A549 (cell line): ENCODE measurements at regions not wholly inside any gene's neighbourhood (a gene's known extent, or its start where the extent isn't known, plus 50 kb on each side); places are given as distances from the start of the nearest gene placed in this dataset.

Experiments used
- ATAC-seq, 2 experiments: fragments of 200-7000 bp in 1 of 2; fragments of >200 bp in 1 of 2; cut with Nextera tagmentation in 1 of 2; cut with Tn5 transposase in 1 of 2; 3 replicates each; pipeline versions ENCODE4 v1.8.0 to v1.9.1; 2018 to 2020; ENCODE audit warnings: mild to moderate bottlenecking in 1 of 2, moderate library complexity in 1 of 2
- CTCF ChIA-PET: fragments of 300-600 bp; sonication (Branson Sonifier 250); formaldehyde crosslinking; extraction: SDS; loops from one replicate; lab custom pipeline; 2021; ENCODE audit warnings: antibody characterized with exemption, inconsistent platforms; lab: Yijun Ruan, JAX
- POLR2A ChIA-PET: fragments of 350-600 bp; formaldehyde crosslinking; extraction: SDS; loops from one replicate; lab custom pipeline; 2021; ENCODE audit warnings: antibody characterized with exemption, inconsistent platforms; lab: Yijun Ruan, JAX
- DNase-seq, 2 experiments: peaks; one replicate each; pipeline versions ENCODE4 v3.0.0 to v3.0.0-alpha.2; 2011 to 2016; ENCODE audit warnings: low read depth in 1 of 2, low spot score in 1 of 2
- FAIRE-seq: peaks from 2 replicates; lab custom pipeline; 2011; peaks lifted over from hg19 to GRCh38; lab: Jason Lieb, UNC
- H3K27ac ChIP-seq, 2 experiments: fragments of >200 bp; sonication (Bioruptor Twin); formaldehyde crosslinking; 3 replicates each; pipeline ENCODE4 v1.5.1; 2016 to 2017
- H3K4me1 ChIP-seq: fragments of >200 bp; sonication (Bioruptor Twin); formaldehyde crosslinking; 3 replicates; pipeline ENCODE4 v1.6.1; 2016
- H3K4me2 ChIP-seq: fragments of >200 bp; sonication (Bioruptor Twin); formaldehyde crosslinking; 3 replicates; pipeline ENCODE4 v1.6.1; 2016
- H3K4me3 ChIP-seq: fragments of >200 bp; sonication (Bioruptor Twin); formaldehyde crosslinking; 3 replicates; pipeline ENCODE4 v1.5.1; 2016
- H3K9me3 ChIP-seq: fragments of >200 bp; sonication (Bioruptor Twin); formaldehyde crosslinking; 3 replicates; pipeline ENCODE4 v1.6.1; 2016
- BHLHE40 ChIP-seq: IDR thresholded peaks from 2 replicates; pipeline ENCODE4 v1.6.1; 2012; ENCODE audit warnings: low read depth, low read length, inconsistent platforms
- CBX2 ChIP-seq: fragments of 200-600 bp; sonication (generic); IDR thresholded peaks from 2 replicates; pipeline ENCODE4 v1.6.1; 2016; ENCODE audit warnings: low read depth, mild to moderate bottlenecking, borderline replicate concordance
- CBX8 ChIP-seq: fragments of 200-600 bp; sonication (generic); IDR thresholded peaks from 2 replicates; pipeline ENCODE4 v1.6.1; 2016
- CEBPB ChIP-seq, 2 experiments: fragments of >200 bp in 1 of 2; sonication (Bioruptor Twin) in 1 of 2; formaldehyde crosslinking in 1 of 2; IDR thresholded peaks; 2 replicates each; pipeline ENCODE4 v1.6.1; 2012 to 2016
- E2F6 ChIP-seq: IDR thresholded peaks from 2 replicates; pipeline ENCODE4 v1.6.1; 2012; ENCODE audit warnings: low read depth, borderline replicate concordance
- EHF ChIP-seq: fragments of 250-450 bp; sonication (Bioruptor Pico); IDR thresholded peaks from 2 replicates; pipeline ENCODE4 v1.5.0; 2020; ENCODE audit warnings: mild to moderate bottlenecking
- EHMT2 ChIP-seq: fragments of 200-600 bp; sonication (generic); IDR thresholded peaks from 2 replicates; pipeline ENCODE4 v1.6.1; 2016; ENCODE audit warnings: antibody characterized with exemption, low read depth, mild to moderate bottlenecking, moderate library complexity
- EP300 ChIP-seq, 2 experiments: fragments of >200 bp; sonication (Bioruptor Twin); formaldehyde crosslinking; IDR thresholded peaks; 2 replicates in 1 of 2; 3 replicates in 1 of 2; pipeline ENCODE4 v1.6.1; 2016 to 2017
- ESRRA ChIP-seq: fragments of 150-350 bp; IDR thresholded peaks from 2 replicates; pipeline ENCODE4 v1.6.1; 2014; ENCODE audit warnings: mild to moderate bottlenecking, low read length, borderline replicate concordance
- FOSB ChIP-seq: fragments of 250-450 bp; sonication (Bioruptor Pico); IDR thresholded peaks from 2 replicates; pipeline ENCODE4 v1.5.0; 2020; ENCODE audit warnings: mild to moderate bottlenecking, moderate library complexity
- FOSL2 ChIP-seq, 2 experiments: fragments of 450-650 bp in 1 of 2; fragments of >200 bp in 1 of 2; sonication (Bioruptor Twin) in 1 of 2; formaldehyde crosslinking; IDR thresholded peaks; 2 replicates each; pipeline versions ENCODE4 v1.5.0 to v1.6.1; 2016 to 2020; ENCODE audit warnings: mild to moderate bottlenecking in 1 of 2, moderate library complexity in 1 of 2
- FOXS1 ChIP-seq: fragments of 250-450 bp; sonication (Bioruptor Pico); IDR thresholded peaks from 2 replicates; pipeline ENCODE4 v1.5.0; 2020; ENCODE audit warnings: mild to moderate bottlenecking, moderate library complexity
- GATA3 ChIP-seq: IDR thresholded peaks from 2 replicates; pipeline ENCODE4 v1.6.1; 2012; ENCODE audit warnings: borderline replicate concordance
- HEYL ChIP-seq: fragments of 250-450 bp; sonication (Bioruptor Pico); IDR thresholded peaks from 2 replicates; pipeline ENCODE4 v1.8.0; 2021; ENCODE audit warnings: mild to moderate bottlenecking, moderate library complexity
- HOXA7 ChIP-seq: fragments of 250-450 bp; sonication (Bioruptor Pico); IDR thresholded peaks from 2 replicates; pipeline ENCODE4 v1.5.0; 2020; ENCODE audit warnings: mild to moderate bottlenecking, moderate library complexity
- HOXB5 ChIP-seq: fragments of 250-450 bp; sonication (Bioruptor Pico); IDR thresholded peaks from 2 replicates; pipeline ENCODE4 v1.5.0; 2020; ENCODE audit warnings: mild to moderate bottlenecking, moderate library complexity
- KDM5A ChIP-seq: fragments of 200-600 bp; sonication (generic); IDR thresholded peaks from 2 replicates; pipeline ENCODE4 v1.6.1; 2016; ENCODE audit warnings: antibody characterized with exemption, mild to moderate bottlenecking
- NFE2L2 ChIP-seq: fragments of 150-350 bp; conservative IDR thresholded peaks from 2 replicates; pipeline ENCODE4 v1.6.1; 2014; ENCODE audit warnings: low read length
- POLR2A ChIP-seq: IDR thresholded peaks from 2 replicates; pipeline ENCODE4 v1.6.1; 2012; ENCODE audit warnings: mild to moderate bottlenecking, low read length
- POLR2AphosphoS2 ChIP-seq: conservative IDR thresholded peaks from 2 replicates; pipeline ENCODE4 v1.6.1; 2012; ENCODE audit warnings: low read length, improper control_type of control experiment, inconsistent platforms
- RAD21 ChIP-seq, 2 experiments: fragments of >200 bp in 1 of 2; sonication (Bioruptor Twin) in 1 of 2; formaldehyde crosslinking in 1 of 2; IDR thresholded peaks in 1 of 2; conservative IDR thresholded peaks in 1 of 2; 2 replicates in 1 of 2; 3 replicates in 1 of 2; pipeline ENCODE4 v1.6.1; 2012 to 2018; ENCODE audit warnings: inconsistent platforms in 1 of 2
- RARB ChIP-seq: fragments of 250-450 bp; sonication (Bioruptor Pico); IDR thresholded peaks from 2 replicates; pipeline ENCODE4 v1.8.0; 2021; ENCODE audit warnings: mild to moderate bottlenecking, moderate library complexity
- RFX5 ChIP-seq: fragments of 450-650 bp; IDR thresholded peaks from 2 replicates; pipeline ENCODE4 v1.7.1; 2014; ENCODE audit warnings: antibody characterized with exemption, mild to moderate bottlenecking, moderate library complexity
- RNF2 ChIP-seq: fragments of 200-600 bp; sonication (generic); IDR thresholded peaks from 2 replicates; pipeline ENCODE4 v1.6.1; 2016; ENCODE audit warnings: low read depth, mild to moderate bottlenecking, antibody characterized with exemption, moderate library complexity, borderline replicate concordance
- SMC3 ChIP-seq: fragments of >200 bp; sonication (Bioruptor Twin); formaldehyde crosslinking; IDR thresholded peaks from 3 replicates; pipeline ENCODE4 v1.6.1; 2018; ENCODE audit warnings: inconsistent platforms
- TFCP2L1 ChIP-seq: fragments of 250-450 bp; sonication (Bioruptor Pico); IDR thresholded peaks from 2 replicates; pipeline ENCODE4 v1.5.0; 2021; ENCODE audit warnings: mild to moderate bottlenecking
- TP53 ChIP-seq: fragments of 250-450 bp; sonication (Bioruptor Pico); IDR thresholded peaks from 2 replicates; pipeline ENCODE4 v1.5.0; 2021; ENCODE audit warnings: mild to moderate bottlenecking, moderate library complexity
- ZFP36 ChIP-seq: fragments of 450-650 bp; IDR thresholded peaks from 2 replicates; pipeline ENCODE4 v1.6.1; 2014; ENCODE audit warnings: borderline replicate concordance; ENCODE audit not compliant: partially characterized antibody
- ZNF302 ChIP-seq: fragments of 250-450 bp; sonication (Bioruptor Pico); IDR thresholded peaks from 2 replicates; pipeline ENCODE4 v1.9.0; 2021; ENCODE audit warnings: inconsistent platforms, mild to moderate bottlenecking, moderate library complexity
- WGBS: methylation state at CpG from one replicate; pipeline ENCODE4 v1.1.6; 2017; ENCODE audit errors: missing lambda C conversion rate; 5-methylcytosine and 5-hydroxymethylcytosine counted together
- TF ChIP-seq, protein P1 (sequence below): fragments of >200 bp; sonication (Bioruptor Twin); formaldehyde crosslinking; IDR thresholded peaks from 3 replicates; pipeline ENCODE4 v1.5.1; 2016
- TF ChIP-seq, protein P2 (sequence below): fragments of 250-450 bp; sonication (Bioruptor Pico); IDR thresholded peaks from 2 replicates; pipeline ENCODE4 v1.5.0; 2021; ENCODE audit warnings: mild to moderate bottlenecking, moderate library complexity, borderline replicate concordance

GRCh38 chr7:35351466-35351865 is 97.6 kb upstream of the TBX20 start (continued):
- TF ChIP-seq ZNF302 (no peak), NFE2L2 (no peak), FOSB (CRISPR knock-in tag) (no peak), EP300 (IDR thresholded peaks at IDR 0.05) (no peak)

- no peak for FAIRE-seq
- Histone ChIP-seq H3K4me2 (no peak overlapping the region), H3K4me1 (no peaks in the 10 kb centered on the region), H3K9me3 (no peaks in the 10 kb centered on the region), H3K27ac (no peak overlapping the region), H3K4me3 (no peak overlapping the region)
- TF ChIP-seq KDM5A, result no peak
- no peak for TF ChIP-seq CEBPB (IDR thresholded peaks at IDR 0.05)
- TF ChIP-seq NFE2L2, result no peak
- no peak for TF ChIP-seq RAD21 (conservative IDR thresholded peaks at IDR 0.05 in 1 of 2, IDR thresholded peaks at IDR 0.05 in 1 of 2)
- TF ChIP-seq CBX8, result no peak
- TF ChIP-seq ZFP36, result no peak
- TF ChIP-seq HOXB5, result no peak
- no peak for TF ChIP-seq BHLHE40
- no peak for TF ChIP-seq TP53 (CRISPR knock-in tag)
- no peak for TF ChIP-seq POLR2AphosphoS2
- no peak for TF ChIP-seq FOXS1 (CRISPR knock-in tag)
- TF ChIP-seq POLR2A, result no peak
- no peak for TF ChIP-seq E2F6
- TF ChIP-seq HEYL (CRISPR knock-in tag), result no peak
- no peak for TF ChIP-seq RFX5
- no peak for TF ChIP-seq GATA3
- WGBS, result 25% methylated on average over 10 of the region's 10 CpGs
- no peak for ATAC-seq
- CTCF ChIA-PET, result interaction anchor here (0.9 kb wide), 1 partner anchor 171 kb away, joined by 4 read pairs; no protein-coding TSS in a partner anchor
- POLR2A ChIA-PET, result no interaction called here
- no peak for DNase-seq
Measured at GRCh38 chr7:35348611-35349400, 94.9 kb upstream of the TBX20 start.

- POLR2A ChIA-PET, result no interaction called here
- FAIRE-seq, result no peak
Measured at GRCh38 chr7:35342786-35343185, 88.9 kb upstream of the TBX20 start.

More at GRCh38 chr7:35342786-35343185, 88.9 kb upstream of the TBX20 start:
- no peak for DNase-seq
- TF ChIP-seq ESRRA (no peak), GATA3 (no peak), SMC3 (no peak), EHF (no peak), ZNF302 (no peak), FOXS1 (CRISPR knock-in tag) (no peak), CBX2 (no peak), EHMT2 (no peak), TFCP2L1 (CRISPR knock-in tag) (no peak), RAD21 (conservative IDR thresholded peaks at IDR 0.05 in 1 of 2, IDR thresholded peaks at IDR 0.05 in 1 of 2) (no peak), E2F6 (no peak), FOSL2 (IDR thresholded peaks at IDR 0.05) (no peak), FOSL2 (CRISPR knock-in tag; IDR thresholded peaks at IDR 0.05) (no peak), RARB (CRISPR knock-in tag) (no peak), HOXA7 (CRISPR knock-in tag) (no peak), RNF2 (no peak)
- TF ChIP-seq, protein P1, sequence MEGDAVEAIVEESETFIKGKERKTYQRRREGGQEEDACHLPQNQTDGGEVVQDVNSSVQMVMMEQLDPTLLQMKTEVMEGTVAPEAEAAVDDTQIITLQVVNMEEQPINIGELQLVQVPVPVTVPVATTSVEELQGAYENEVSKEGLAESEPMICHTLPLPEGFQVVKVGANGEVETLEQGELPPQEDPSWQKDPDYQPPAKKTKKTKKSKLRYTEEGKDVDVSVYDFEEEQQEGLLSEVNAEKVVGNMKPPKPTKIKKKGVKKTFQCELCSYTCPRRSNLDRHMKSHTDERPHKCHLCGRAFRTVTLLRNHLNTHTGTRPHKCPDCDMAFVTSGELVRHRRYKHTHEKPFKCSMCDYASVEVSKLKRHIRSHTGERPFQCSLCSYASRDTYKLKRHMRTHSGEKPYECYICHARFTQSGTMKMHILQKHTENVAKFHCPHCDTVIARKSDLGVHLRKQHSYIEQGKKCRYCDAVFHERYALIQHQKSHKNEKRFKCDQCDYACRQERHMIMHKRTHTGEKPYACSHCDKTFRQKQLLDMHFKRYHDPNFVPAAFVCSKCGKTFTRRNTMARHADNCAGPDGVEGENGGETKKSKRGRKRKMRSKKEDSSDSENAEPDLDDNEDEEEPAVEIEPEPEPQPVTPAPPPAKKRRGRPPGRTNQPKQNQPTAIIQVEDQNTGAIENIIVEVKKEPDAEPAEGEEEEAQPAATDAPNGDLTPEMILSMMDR, result no peak
- TF ChIP-seq, protein P2, sequence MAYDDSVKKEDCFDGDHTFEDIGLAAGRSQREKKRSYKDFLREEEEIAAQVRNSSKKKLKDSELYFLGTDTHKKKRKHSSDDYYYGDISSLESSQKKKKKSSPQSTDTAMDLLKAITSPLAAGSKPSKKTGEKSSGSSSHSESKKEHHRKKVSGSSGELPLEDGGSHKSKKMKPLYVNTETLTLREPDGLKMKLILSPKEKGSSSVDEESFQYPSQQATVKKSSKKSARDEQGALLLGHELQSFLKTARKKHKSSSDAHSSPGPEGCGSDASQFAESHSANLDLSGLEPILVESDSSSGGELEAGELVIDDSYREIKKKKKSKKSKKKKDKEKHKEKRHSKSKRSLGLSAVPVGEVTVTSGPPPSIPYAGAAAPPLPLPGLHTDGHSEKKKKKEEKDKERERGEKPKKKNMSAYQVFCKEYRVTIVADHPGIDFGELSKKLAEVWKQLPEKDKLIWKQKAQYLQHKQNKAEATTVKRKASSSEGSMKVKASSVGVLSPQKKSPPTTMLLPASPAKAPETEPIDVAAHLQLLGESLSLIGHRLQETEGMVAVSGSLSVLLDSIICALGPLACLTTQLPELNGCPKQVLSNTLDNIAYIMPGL, result no peak
- Histone ChIP-seq H3K4me3 (no peak overlapping the region), H3K4me2 (no peak overlapping the region), H3K27ac (no peak overlapping the region), H3K9me3 (no peaks in the 10 kb centered on the region), H3K4me1 (no peaks in the 10 kb centered on the region)
- WGBS, result 7% methylated on average over 3 of the region's 3 CpGs
- no peak for ATAC-seq
- CTCF ChIA-PET, result no interaction called here
